Neural progenitor cell (in vitro differentiated cells): ENCODE measurements at regions not wholly inside any gene's neighbourhood (a gene's known extent, or its start where the extent isn't known, plus 50 kb on each side); places are given as distances from the start of the nearest gene placed in this dataset.
"Not testable (repeated sequence)": the region's sequence is repeated elsewhere in the genome, so short reads cannot be mapped to it uniquely, and the experiment has no call there.

ENCODE experiments used
- DNase-seq: peaks from one replicate; pipeline ENCODE4 v3.0.0-alpha.2; 2016; ENCODE audit warnings: low spot score
- H2AFZ ChIP-seq: fragments of 200-600 bp; sonication (generic); replicated peaks from 2 replicates; pipeline ENCODE4 v1.6.1; 2016; ENCODE audit warnings: antibody characterized with exemption
- H3F3A ChIP-seq: fragments of 200-600 bp; sonication (generic); 2 replicates; pipeline ENCODE4 v1.6.1; 2016; ENCODE audit warnings: antibody characterized with exemption, low read depth
- H3K27ac ChIP-seq: fragments of 200-600 bp; sonication (generic); 2 replicates; pipeline ENCODE4 v1.5.1; 2016; ENCODE audit warnings: mild to moderate bottlenecking
- H3K27me3 ChIP-seq: fragments of 200-600 bp; sonication (generic); 2 replicates; pipeline ENCODE4 v1.6.1; 2016; ENCODE audit warnings: mild to moderate bottlenecking, moderate library complexity
- H3K36me3 ChIP-seq: fragments of 200-600 bp; sonication (generic); 2 replicates; pipeline ENCODE4 v1.5.1; 2016
- H3K4me1 ChIP-seq: fragments of 200-600 bp; sonication (generic); 2 replicates; pipeline ENCODE4 v1.6.1; 2016; ENCODE audit warnings: mixed run types
- H3K4me2 ChIP-seq: fragments of 200-600 bp; sonication (generic); 2 replicates; pipeline ENCODE4 v1.6.1; 2016
- H3K4me3 ChIP-seq: fragments of 200-600 bp; sonication (generic); 2 replicates; pipeline ENCODE4 v1.5.1; 2016
- H3K79me2 ChIP-seq: fragments of 200-600 bp; sonication (generic); 2 replicates; pipeline ENCODE4 v1.6.1; 2016; ENCODE audit warnings: low read depth
- H3K9ac ChIP-seq: fragments of 200-600 bp; sonication (generic); 2 replicates; pipeline ENCODE4 v1.6.1; 2016
- H3K9me3 ChIP-seq: fragments of 200-600 bp; sonication (generic); 2 replicates; pipeline ENCODE4 v1.5.1; 2016; ENCODE audit warnings: low read depth
- H4K20me1 ChIP-seq: fragments of 200-600 bp; sonication (generic); 2 replicates; pipeline ENCODE4 v1.6.1; 2016; ENCODE audit warnings: low read depth
- H3K27ac Mint-ChIP-seq: 3 replicates; pipeline ENCODE4 v1.8.0; 2021; ENCODE audit warnings: mixed read lengths
- H3K27me3 Mint-ChIP-seq: 2 replicates; pipeline ENCODE4 v1.8.0; 2022; ENCODE audit warnings: low read depth, mild to moderate bottlenecking, inconsistent platforms, moderate library complexity, mixed read lengths; ENCODE audit not compliant: insufficient read depth
- H3K36me3 Mint-ChIP-seq: 3 replicates; pipeline ENCODE4 v1.8.0; 2021; ENCODE audit warnings: mixed read lengths
- H3K4me1 Mint-ChIP-seq: 3 replicates; pipeline ENCODE4 v1.8.0; 2021; ENCODE audit warnings: mixed read lengths
- H3K4me3 Mint-ChIP-seq: 3 replicates; pipeline ENCODE4 v1.8.0; 2021; ENCODE audit warnings: mild to moderate bottlenecking, moderate library complexity, mixed read lengths
- H3K9me3 Mint-ChIP-seq: 3 replicates; pipeline ENCODE4 v1.8.0; 2020; ENCODE audit warnings: mixed read lengths
- CTCF ChIP-seq: fragments of 200-600 bp; sonication (generic); IDR thresholded peaks from 2 replicates; pipeline ENCODE4 v1.5.1; 2017; ENCODE audit warnings: antibody characterized with exemption, mild to moderate bottlenecking
- EZH2 ChIP-seq: fragments of 200-600 bp; sonication (generic); IDR thresholded peaks from 2 replicates; pipeline ENCODE4 v1.6.1; 2017; ENCODE audit warnings: antibody characterized with exemption, mild to moderate bottlenecking, moderate library complexity
- EZH2phosphoT487 ChIP-seq: fragments of 200-600 bp; sonication (generic); IDR thresholded peaks from 2 replicates; pipeline ENCODE4 v1.6.1; 2017; ENCODE audit warnings: antibody characterized with exemption

GRCh38 chr9:115556432-115556831 is 438.5 kb upstream of the TNC start:
- Histone ChIP-seq H3K9me3 (peaks cover 5% of the 10 kb centered on the region), H3K79me2 (no peaks in the 10 kb centered on the region), H3K4me2 (no peak overlapping the region), H2AFZ (no peak overlapping the region), H3K4me3 (no peak overlapping the region), H3K27ac (no peak overlapping the region), H3K36me3 (no peaks in the 10 kb centered on the region), H3K9ac (no peak overlapping the region), H4K20me1 (no peaks in the 10 kb centered on the region), H3K4me1 (peaks cover 7% of the 10 kb centered on the region), H3F3A (no peaks in the 10 kb centered on the region), H3K27me3 (no peaks in the 10 kb centered on the region)
- H3K4me1 Mint-ChIP-seq = no peaks in the 10 kb centered on the region
- H3K9me3 Mint-ChIP-seq = peaks cover 34% of the 10 kb centered on the region
- H3K27ac Mint-ChIP-seq = no peak overlapping the region
- no peak for DNase-seq
- no peak for TF ChIP-seq CTCF
- no peak for TF ChIP-seq EZH2
- no peak for TF ChIP-seq EZH2phosphoT487
- H3K36me3 Mint-ChIP-seq = peaks cover 2% of the 10 kb centered on the region
- no peak overlapping the region for H3K4me3 Mint-ChIP-seq
- H3K27me3 Mint-ChIP-seq = no peaks in the 10 kb centered on the region

DNA sequence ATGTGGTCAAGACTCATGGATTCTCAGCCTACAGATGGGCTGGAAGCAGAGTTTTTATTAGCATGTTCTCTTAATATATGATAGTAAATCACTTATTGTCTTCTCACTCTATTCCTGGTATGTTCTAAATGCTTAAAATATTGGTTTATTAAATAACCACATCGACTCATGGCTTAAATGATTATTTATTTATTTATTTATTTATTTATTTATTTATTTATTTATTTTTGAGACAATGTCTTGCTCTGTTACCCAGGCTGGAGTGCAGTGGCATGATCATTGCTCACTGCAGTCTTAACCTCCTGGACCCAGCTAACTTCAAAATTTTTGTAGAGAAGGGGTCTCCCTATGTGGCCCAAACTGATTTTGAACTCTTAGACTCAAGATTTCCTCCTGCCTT is 457.2 kb upstream of the TNC start:
- TF ChIP-seq CTCF = no peak
- TF ChIP-seq EZH2 = no peak
- TF ChIP-seq EZH2phosphoT487 = no peak
- Histone ChIP-seq H3K4me1 (no peaks in the 10 kb centered on the region), H3K27me3 (no peaks in the 10 kb centered on the region), H3K9ac (no peak overlapping the region), H3K4me2 (no peak overlapping the region), H3K4me3 (no peak overlapping the region), H3K9me3 (no peaks in the 10 kb centered on the region), H3K36me3 (no peaks in the 10 kb centered on the region), H3F3A (no peaks in the 10 kb centered on the region), H3K27ac (no peak overlapping the region), H2AFZ (no peak overlapping the region), H4K20me1 (no peaks in the 10 kb centered on the region), H3K79me2 (no peaks in the 10 kb centered on the region)
- no peaks in the 10 kb centered on the region for H3K4me1 Mint-ChIP-seq
- no peaks in the 10 kb centered on the region for H3K27me3 Mint-ChIP-seq
- no peak overlapping the region for H3K27ac Mint-ChIP-seq
- no peak overlapping the region for H3K4me3 Mint-ChIP-seq
- no peaks in the 10 kb centered on the region for H3K9me3 Mint-ChIP-seq
- no peak for DNase-seq
- H3K36me3 Mint-ChIP-seq = no peaks in the 10 kb centered on the region

DNA sequence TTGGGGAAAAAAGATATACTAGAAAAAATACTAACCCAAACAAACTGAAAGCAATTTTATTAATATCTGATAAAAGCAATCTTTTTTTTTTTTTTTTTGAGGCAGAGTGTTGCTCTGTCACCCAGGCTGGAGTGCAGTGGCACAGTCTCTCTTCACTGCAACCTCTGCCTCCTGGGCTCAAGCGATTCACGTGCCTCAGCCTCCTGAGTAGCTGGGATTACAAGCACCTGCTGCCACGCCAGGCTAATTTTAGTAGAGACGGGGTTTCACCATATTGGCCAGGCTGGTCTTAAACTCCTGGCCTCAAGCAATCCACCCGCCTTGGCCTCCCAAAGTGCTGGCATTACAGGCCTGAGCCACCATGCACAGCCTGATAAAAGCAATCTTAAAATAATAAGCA is 467.5 kb upstream of the TNC start:
- DNase-seq, H3K27ac Mint-ChIP-seq, H3K27me3 Mint-ChIP-seq: not testable (repeated sequence)

DNA sequence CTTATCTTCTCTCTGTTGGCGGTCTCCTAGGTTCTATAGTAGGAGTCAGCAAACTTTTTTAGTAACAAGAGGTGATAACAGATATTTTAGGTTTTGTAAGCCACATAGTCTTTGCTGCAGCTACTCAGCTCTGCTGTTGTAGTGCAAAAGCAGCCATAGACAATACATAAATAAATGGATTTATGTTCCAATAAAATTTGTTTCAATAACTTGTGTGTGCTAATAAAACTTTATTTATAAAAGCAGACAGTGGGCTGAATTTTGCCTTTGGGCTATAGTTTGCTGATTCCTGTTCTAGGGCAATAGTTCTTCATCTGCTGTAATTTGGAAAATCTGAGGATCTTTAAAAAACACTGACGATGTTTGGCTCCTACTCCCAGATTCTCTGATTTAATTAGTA is 469.4 kb upstream of the TNC start:
- no peak overlapping the region for H3K27ac ChIP-seq
- H3K27ac Mint-ChIP-seq = no peak overlapping the region
- no peak overlapping the region for H3K4me2 ChIP-seq
- H3K9me3 Mint-ChIP-seq = peaks cover 2% of the 10 kb centered on the region
- no peaks in the 10 kb centered on the region for H3K27me3 ChIP-seq
- no peaks in the 10 kb centered on the region for H3F3A ChIP-seq
- H3K9me3 ChIP-seq = no peaks in the 10 kb centered on the region
- peaks cover 10% of the 10 kb centered on the region for H3K4me1 Mint-ChIP-seq
- H3K4me3 ChIP-seq = no peak overlapping the region
- TF ChIP-seq EZH2 (no peak), CTCF (no peak), EZH2phosphoT487 (no peak)
- H3K36me3 ChIP-seq = no peaks in the 10 kb centered on the region
- H3K9ac ChIP-seq = no peak overlapping the region
- H4K20me1 ChIP-seq = no peaks in the 10 kb centered on the region
- no peaks in the 10 kb centered on the region for H3K4me1 ChIP-seq
- H3K36me3 Mint-ChIP-seq = no peaks in the 10 kb centered on the region
- H3K79me2 ChIP-seq = no peaks in the 10 kb centered on the region
- no peak overlapping the region for H2AFZ ChIP-seq
- H3K27me3 Mint-ChIP-seq = peaks cover 2% of the 10 kb centered on the region
- no peak overlapping the region for H3K4me3 Mint-ChIP-seq
- DNase-seq = no peak

More for the DNA sequence above, 467.5 kb upstream of the TNC start:
- not testable (repeated sequence) for H3K9ac ChIP-seq, H3K36me3 Mint-ChIP-seq, H3K27me3 ChIP-seq, H3K27ac ChIP-seq, H3K79me2 ChIP-seq, H2AFZ ChIP-seq, H4K20me1 ChIP-seq, H3K4me2 ChIP-seq, H3K9me3 ChIP-seq, H3K36me3 ChIP-seq, H3K4me1 ChIP-seq, H3K4me1 Mint-ChIP-seq, H3K9me3 Mint-ChIP-seq, H3K4me3 ChIP-seq, H3F3A ChIP-seq, H3K4me3 Mint-ChIP-seq
